Calu3 (cell line): ENCODE measurements at regions not wholly inside any gene's neighbourhood (a gene's known extent, or its start where the extent isn't known, plus 50 kb on each side); places are given as distances from the start of the nearest gene placed in this dataset.

Experiments used
- BruUV-seq: library from RNA; stranded (reverse); fragments of 400-500 nt; replicated peaks from 2 replicates; lab custom pipeline; 2021; lab: Mats Ljungman, UMichigan
- CTCF ChIA-PET: fragments of 300-600 bp; sonication (Branson Sonifier 250); formaldehyde crosslinking; loops from one replicate; lab custom pipeline; 2022; ENCODE audit warnings: antibody characterized with exemption; lab: Charles Lee
- DNase-seq: peaks from one replicate; pipeline ENCODE4 v3.0.0; 2022
- H3K27ac Mint-ChIP-seq: one replicate; pipeline ENCODE4 v1.8.0; 2022; ENCODE audit warnings: mixed read lengths; ENCODE audit not compliant: unreplicated experiment
- H3K27me3 Mint-ChIP-seq: one replicate; pipeline ENCODE4 v1.8.0; 2022; ENCODE audit warnings: mixed read lengths; ENCODE audit not compliant: unreplicated experiment
- H3K36me3 Mint-ChIP-seq: one replicate; pipeline ENCODE4 v1.8.0; 2022; ENCODE audit warnings: mild to moderate bottlenecking, moderate library complexity, mixed read lengths; ENCODE audit not compliant: insufficient read depth, unreplicated experiment
- H3K4me1 Mint-ChIP-seq: one replicate; pipeline ENCODE4 v1.8.0; 2022; ENCODE audit warnings: mild to moderate bottlenecking, low read depth, mixed read lengths; ENCODE audit not compliant: unreplicated experiment
- H3K4me3 Mint-ChIP-seq: one replicate; pipeline ENCODE4 v1.8.0; 2022; ENCODE audit warnings: mild to moderate bottlenecking, low read depth, moderate library complexity, mixed read lengths; ENCODE audit not compliant: unreplicated experiment
- H3K9me3 Mint-ChIP-seq: one replicate; pipeline ENCODE4 v1.8.0; 2022; ENCODE audit warnings: low read depth, mixed read lengths; ENCODE audit not compliant: unreplicated experiment
- intact Hi-C: fragments of 100-400 bp; cut with micrococcal nuclease; formaldehyde crosslinking; loops from one replicate; pipeline ENCODE4 v1.10.0; 2022; ENCODE audit not compliant: unreplicated experiment
- TF ChIP-seq, protein P1 (sequence below): fragments of 200-600 bp; IDR thresholded peaks from one replicate; pipeline ENCODE4 v1.8.0; 2022; ENCODE audit warnings: antibody characterized with exemption; ENCODE audit not compliant: unreplicated experiment

DNA sequence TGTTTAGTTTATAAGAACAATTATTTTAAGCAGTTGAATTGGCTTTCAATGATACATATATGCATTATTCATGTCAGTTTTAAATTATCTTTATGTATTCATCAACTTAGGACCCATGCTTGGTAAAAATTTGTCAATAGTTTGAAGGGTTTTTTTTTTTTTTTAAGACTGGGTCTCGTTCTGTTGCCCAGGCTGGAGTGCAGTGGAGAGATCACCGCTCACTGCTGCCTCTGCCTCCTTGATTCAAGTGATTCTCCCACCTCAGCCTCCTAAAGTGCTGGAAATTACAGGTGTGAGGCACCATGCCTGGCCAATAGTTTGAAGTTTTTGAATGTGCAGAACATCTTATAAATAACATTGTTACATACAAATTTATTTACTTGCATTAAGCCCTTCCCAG is 1671.0 kb upstream of the B3GALT2 start:
- Mint-ChIP-seq H3K36me3 (no peaks in the 10 kb centered on the region), H3K27me3 (no peaks in the 10 kb centered on the region), H3K9me3 (no peaks in the 10 kb centered on the region), H3K4me1 (no peaks in the 10 kb centered on the region), H3K4me3 (no peak overlapping the region), H3K27ac (no peak overlapping the region)
- CTCF ChIA-PET, result no interaction called here
- TF ChIP-seq, protein P1, sequence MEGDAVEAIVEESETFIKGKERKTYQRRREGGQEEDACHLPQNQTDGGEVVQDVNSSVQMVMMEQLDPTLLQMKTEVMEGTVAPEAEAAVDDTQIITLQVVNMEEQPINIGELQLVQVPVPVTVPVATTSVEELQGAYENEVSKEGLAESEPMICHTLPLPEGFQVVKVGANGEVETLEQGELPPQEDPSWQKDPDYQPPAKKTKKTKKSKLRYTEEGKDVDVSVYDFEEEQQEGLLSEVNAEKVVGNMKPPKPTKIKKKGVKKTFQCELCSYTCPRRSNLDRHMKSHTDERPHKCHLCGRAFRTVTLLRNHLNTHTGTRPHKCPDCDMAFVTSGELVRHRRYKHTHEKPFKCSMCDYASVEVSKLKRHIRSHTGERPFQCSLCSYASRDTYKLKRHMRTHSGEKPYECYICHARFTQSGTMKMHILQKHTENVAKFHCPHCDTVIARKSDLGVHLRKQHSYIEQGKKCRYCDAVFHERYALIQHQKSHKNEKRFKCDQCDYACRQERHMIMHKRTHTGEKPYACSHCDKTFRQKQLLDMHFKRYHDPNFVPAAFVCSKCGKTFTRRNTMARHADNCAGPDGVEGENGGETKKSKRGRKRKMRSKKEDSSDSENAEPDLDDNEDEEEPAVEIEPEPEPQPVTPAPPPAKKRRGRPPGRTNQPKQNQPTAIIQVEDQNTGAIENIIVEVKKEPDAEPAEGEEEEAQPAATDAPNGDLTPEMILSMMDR, result no peak
- DNase-seq, result no peak
- intact Hi-C loops, result no loop called here
- BruUV-seq, result no TSS peak

DNA sequence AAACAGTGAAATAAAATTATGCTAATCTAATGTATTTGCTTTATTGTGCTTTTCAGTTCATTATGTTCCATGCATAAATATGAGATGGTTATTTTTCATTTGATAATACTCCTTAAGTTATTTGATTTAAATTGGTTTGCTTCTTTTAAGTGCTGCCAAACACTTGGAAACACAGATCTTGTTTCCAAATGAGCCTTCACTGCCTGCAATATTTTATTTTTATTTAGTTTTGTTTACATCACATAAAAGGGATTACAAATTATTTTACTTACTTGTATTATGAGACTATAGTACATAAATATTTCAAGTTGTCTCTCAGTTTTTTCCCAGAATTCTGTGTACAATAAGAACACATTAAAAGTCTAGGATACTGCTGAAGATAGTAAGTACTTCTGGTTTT is 1662.4 kb upstream of the B3GALT2 start:
- no peak for DNase-seq
- no peak overlapping the region for H3K4me3 Mint-ChIP-seq
- no peaks in the 10 kb centered on the region for H3K4me1 Mint-ChIP-seq
- CTCF ChIA-PET, result no interaction called here
- H3K27ac Mint-ChIP-seq, result no peak overlapping the region
- H3K27me3 Mint-ChIP-seq, result no peaks in the 10 kb centered on the region
- intact Hi-C loops, result no loop called here
- no peaks in the 10 kb centered on the region for H3K36me3 Mint-ChIP-seq
- TF ChIP-seq, protein P1, result no peak
- no peaks in the 10 kb centered on the region for H3K9me3 Mint-ChIP-seq
- no TSS peak for BruUV-seq

DNA sequence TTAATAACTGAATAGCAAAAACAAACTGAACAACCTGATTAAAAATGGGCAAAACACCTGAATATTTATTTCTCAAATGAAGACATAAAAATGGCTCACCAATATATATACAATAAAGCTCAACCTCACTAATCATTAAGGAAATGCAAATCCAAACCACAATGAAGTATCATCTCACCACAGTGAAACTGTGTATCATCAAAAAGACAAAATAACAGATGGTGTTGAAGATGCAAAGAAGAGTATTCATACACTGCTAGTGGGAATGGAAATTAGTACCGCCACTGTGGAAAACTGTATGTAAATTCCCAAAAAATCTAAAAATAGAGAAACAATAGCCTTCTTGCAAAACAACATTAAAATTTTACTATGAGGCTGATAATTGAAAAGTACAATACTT is 1660.1 kb upstream of the B3GALT2 start:
- TF ChIP-seq, protein P1, result no peak
- no peaks in the 10 kb centered on the region for H3K4me1 Mint-ChIP-seq
- CTCF ChIA-PET, result no interaction called here
- H3K9me3 Mint-ChIP-seq, result no peaks in the 10 kb centered on the region
- no peak overlapping the region for H3K4me3 Mint-ChIP-seq
- no peak for DNase-seq
- intact Hi-C loops, result no loop called here
- BruUV-seq, result no TSS peak
- H3K27ac Mint-ChIP-seq, result no peak overlapping the region
- H3K36me3 Mint-ChIP-seq, result no peaks in the 10 kb centered on the region
- H3K27me3 Mint-ChIP-seq, result no peaks in the 10 kb centered on the region

DNA sequence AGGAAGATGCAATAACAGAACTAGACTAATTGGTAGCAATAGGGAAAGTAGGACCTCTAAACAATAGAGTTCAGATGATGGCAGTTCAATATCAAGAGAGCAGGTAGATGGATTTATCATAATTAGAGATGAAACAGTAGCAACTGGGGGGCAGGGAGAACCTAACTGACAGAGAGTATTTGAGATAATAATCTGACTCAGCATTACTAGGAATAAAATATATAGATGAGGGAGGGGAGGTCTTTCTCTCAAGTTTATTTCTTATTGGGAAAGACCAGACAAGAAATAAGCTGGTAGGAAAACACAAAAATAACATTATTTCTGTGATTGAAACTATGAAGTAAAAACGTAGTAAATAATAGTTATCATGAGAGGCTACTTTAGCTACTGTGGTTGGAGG is 1656.7 kb upstream of the B3GALT2 start:
- intact Hi-C loops, result no loop called here

More for the DNA sequence above, 1656.7 kb upstream of the B3GALT2 start:
- TF ChIP-seq, protein P1, result no peak
- no peak overlapping the region for H3K4me3 Mint-ChIP-seq
- BruUV-seq, result no TSS peak
- H3K27me3 Mint-ChIP-seq, result no peaks in the 10 kb centered on the region
- H3K27ac Mint-ChIP-seq, result no peak overlapping the region
- CTCF ChIA-PET, result no interaction called here
- no peak for DNase-seq
- H3K36me3 Mint-ChIP-seq, result no peaks in the 10 kb centered on the region
- no peaks in the 10 kb centered on the region for H3K4me1 Mint-ChIP-seq
- no peaks in the 10 kb centered on the region for H3K9me3 Mint-ChIP-seq
